Lower lobe of right lung (tissue), 2 donors: ENCODE measurements at regions not wholly inside any gene's neighbourhood (a gene's known extent, or its start where the extent isn't known, plus 50 kb on each side); places are given as distances from the start of the nearest gene placed in this dataset.

Experiments
- ATAC-seq, 2 donors: fragments of 200-7000 bp; cut with Tn5 transposase; one replicate each; pipeline ENCODE4 v1.9.1; 2020 to 2022; ENCODE audit warnings: mild to moderate bottlenecking in 2 of 2, moderate library complexity in 2 of 2
- DNase-seq: peaks from one replicate; pipeline ENCODE4 v3.0.0-alpha.2; 2020
- H3K27ac ChIP-seq: fragments of 200-600 bp; one replicate; pipeline ENCODE4 v1.8.0; 2022
- H3K27me3 ChIP-seq: fragments of 200-600 bp; one replicate; pipeline ENCODE4 v1.8.0; 2022; ENCODE audit warnings: low read depth
- H3K36me3 ChIP-seq: fragments of 200-600 bp; one replicate; pipeline ENCODE4 v1.8.0; 2022; ENCODE audit warnings: mild to moderate bottlenecking
- H3K4me1 ChIP-seq: fragments of 200-600 bp; one replicate; pipeline ENCODE4 v1.8.0; 2022
- H3K4me3 ChIP-seq: fragments of 200-600 bp; one replicate; pipeline ENCODE4 v1.8.0; 2022; ENCODE audit warnings: mild to moderate bottlenecking
- H3K9me3 ChIP-seq: fragments of 200-600 bp; one replicate; pipeline ENCODE4 v1.8.0; 2022
- CTCF ChIP-seq: fragments of 200-600 bp; IDR thresholded peaks from one replicate; pipeline ENCODE4 v1.8.0; 2022; ENCODE audit warnings: antibody characterized with exemption, mild to moderate bottlenecking
- intact Hi-C: fragments of 100-400 bp; cut with DNase I; formaldehyde crosslinking; loops from one replicate; pipeline ENCODE4 v1.11.0; 2022
- donor health status: DM: no; HTN: yes; CAD: no; lungs with severe emphysema.

GRCh38 chr17:77470800-77471733 is 330.3 kb downstream of the SEC14L1 start:
- Histone ChIP-seq H3K27ac (peak overlapping the region; percentile 78), H3K9me3 (no peaks in the 10 kb centered on the region), H3K27me3 (no peaks in the 10 kb centered on the region), H3K4me1 (peaks cover 82% of the 10 kb centered on the region), H3K36me3 (peaks cover 3% of the 10 kb centered on the region), H3K4me3 (no peak overlapping the region)
- DNase-seq (no peak), ATAC-seq (peak in 1 of 2 donors; percentile 16)
- intact Hi-C loops, result no loop called here
- no peak for TF ChIP-seq CTCF

- peak; percentile 69 to 79 for ATAC-seq
Measured at GRCh38 chr17:77471984-77472461, 331.3 kb downstream of the SEC14L1 start.

GRCh38 chr17:77472468-77473310 is 331.9 kb downstream of the SEC14L1 start:
- ATAC-seq (peak; percentile 9 to 51), DNase-seq (no peak)
- Histone ChIP-seq H3K36me3 (peaks cover under 1% of the 10 kb centered on the region), H3K4me3 (peak overlapping the region; percentile 11), H3K27me3 (no peaks in the 10 kb centered on the region), H3K9me3 (no peaks in the 10 kb centered on the region), H3K4me1 (peaks cover 79% of the 10 kb centered on the region), H3K27ac (peak overlapping the region; percentile 78)
- intact Hi-C loops, result no loop called here
- TF ChIP-seq CTCF, result no peak

More at GRCh38 chr17:77471984-77472461, 331.3 kb downstream of the SEC14L1 start:
- Histone ChIP-seq H3K36me3 (peaks cover 3% of the 10 kb centered on the region), H3K27me3 (no peaks in the 10 kb centered on the region), H3K4me1 (peaks cover 82% of the 10 kb centered on the region), H3K4me3 (peak overlapping the region; percentile 11), H3K27ac (peak overlapping the region; percentile 78), H3K9me3 (no peaks in the 10 kb centered on the region)
- intact Hi-C loops, result no loop called here
- no peak for TF ChIP-seq CTCF
- DNase-seq, result peak; percentile 65

GRCh38 chr17:77473615-77474226 is 333.0 kb downstream of the SEC14L1 start:
- H3K27me3 ChIP-seq, result no peaks in the 10 kb centered on the region
- intact Hi-C loops, result no loop called here
- H3K9me3 ChIP-seq, result no peaks in the 10 kb centered on the region
- ATAC-seq, result no peak
- peak overlapping the region; percentile 1 for H3K27ac ChIP-seq
- no peaks in the 10 kb centered on the region for H3K36me3 ChIP-seq
- TF ChIP-seq CTCF, result no peak
- H3K4me3 ChIP-seq, result no peak overlapping the region
- H3K4me1 ChIP-seq, result peaks cover 83% of the 10 kb centered on the region
- DNase-seq, result no peak
